ENCODE measurements at regions not wholly inside any gene's neighbourhood (a gene's known extent, or its start where the extent isn't known, plus 50 kb on each side); places are given as distances from the start of the nearest gene placed in this dataset.
"Not testable (repeated sequence)": the region's sequence is repeated elsewhere in the genome, so short reads cannot be mapped to it uniquely, and the experiment has no call there.

- Histone ChIP-seq H3K4me1 (no peaks in the 10 kb centered on the region), H3K36me3 (no peaks in the 10 kb centered on the region), H3K27me3 (no peaks in the 10 kb centered on the region), H3K27ac (no peak overlapping the region), H3K4me3 (no peak overlapping the region), H3K9me3 (no peaks in the 10 kb centered on the region)
- DNase-seq (no peak), ATAC-seq (no peak)
- no peak for TF ChIP-seq CTCF (IDR thresholded peaks at IDR 0.05)
- intact Hi-C loops (cut with DNase I), result no loop called here
Observed at GRCh38 chr12:74595696-74596095, 58.1 kb downstream of the ATXN7L3B start.

- H3K4me1 ChIP-seq, result no peaks in the 10 kb centered on the region
- no peak for DNase-seq
- no peaks in the 10 kb centered on the region for H3K36me3 ChIP-seq
- H3K27ac ChIP-seq, result no peak overlapping the region
- TF ChIP-seq CTCF (IDR thresholded peaks at IDR 0.05), result no peak
- no peak overlapping the region for H3K4me3 ChIP-seq
- H3K9me3 ChIP-seq, result no peaks in the 10 kb centered on the region
- intact Hi-C loops (cut with DNase I), result no loop called here
- no peaks in the 10 kb centered on the region for H3K27me3 ChIP-seq
- ATAC-seq, result no peak
Observed at GRCh38 chr12:74598819-74599218, 61.2 kb downstream of the ATXN7L3B start.

GRCh38 chr12:74599932-74600331 lies 62.3 kb downstream of the ATXN7L3B start:
- Histone ChIP-seq H3K4me1 (no peaks in the 10 kb centered on the region), H3K36me3 (no peaks in the 10 kb centered on the region), H3K27ac (no peak overlapping the region), H3K4me3 (no peak overlapping the region), H3K27me3 (no peaks in the 10 kb centered on the region), H3K9me3 (no peaks in the 10 kb centered on the region)
- ATAC-seq (no peak), DNase-seq (peak in 1 of 4 donors; percentile 17)
- intact Hi-C loops (cut with DNase I), result no loop called here
- no peak for TF ChIP-seq CTCF (IDR thresholded peaks at IDR 0.05)

GRCh38 chr12:74600817-74601216 lies 63.2 kb downstream of the ATXN7L3B start:
- H3K9me3 ChIP-seq; ATAC-seq; DNase-seq; H3K36me3 ChIP-seq; H3K27ac ChIP-seq; intact Hi-C loops (cut with DNase I); H3K4me3 ChIP-seq; H3K27me3 ChIP-seq; H3K4me1 ChIP-seq: not testable (repeated sequence)

- DNase-seq (no peak), ATAC-seq (no peak)
- H3K4me3 ChIP-seq, result no peak overlapping the region
- H3K36me3 ChIP-seq, result no peaks in the 10 kb centered on the region
- TF ChIP-seq CTCF (IDR thresholded peaks at IDR 0.05), result no peak
- intact Hi-C loops (cut with DNase I), result no loop called here
- no peaks in the 10 kb centered on the region for H3K4me1 ChIP-seq
- H3K27me3 ChIP-seq, result no peaks in the 10 kb centered on the region
- H3K9me3 ChIP-seq, result no peaks in the 10 kb centered on the region
- H3K27ac ChIP-seq, result no peak overlapping the region
Observed at GRCh38 chr12:74602881-74603672, 65.4 kb downstream of the ATXN7L3B start.

All from left lung (tissue), 4 donors.